ENCODE measurements at regions not wholly inside any gene's neighbourhood (a gene's known extent, or its start where the extent isn't known, plus 50 kb on each side); places are given as distances from the start of the nearest gene placed in this dataset.

GRCh38 chr4:10336471-10336870, 120.8 kb downstream of the ZNF518B start:
- no peak for TF ChIP-seq YY1 (IDR thresholded peaks at IDR 0.05; ENCODE audit: insufficient read depth, insufficient read length)
- no peak for TF ChIP-seq ZNF274 (IDR thresholded peaks at IDR 0.05; ENCODE audit: low read depth, low read length)

All from NT2/D1 (cell line).